Spinal cord (tissue), 9 donors: ENCODE measurements at regions not wholly inside any gene's neighbourhood (a gene's known extent, or its start where the extent isn't known, plus 50 kb on each side); places are given as distances from the start of the nearest gene placed in this dataset.

ENCODE experiments used
- DNase-seq, 6 donors: peaks; one replicate each; pipeline versions ENCODE4 v3.0.0 to v3.0.0-alpha.2; 2013 to 2015; ENCODE audit warnings: low spot score in 6 of 6, low read depth in 4 of 6
- H3K27ac ChIP-seq: one replicate; pipeline ENCODE4 v1.5.1; 2013; ENCODE audit warnings: low read depth, low read length, control low read depth
- H3K27me3 ChIP-seq: one replicate; pipeline ENCODE4 v1.6.1; 2013; ENCODE audit warnings: low read length; ENCODE audit not compliant: control insufficient read depth, insufficient read depth
- H3K36me3 ChIP-seq: one replicate; pipeline ENCODE4 v1.6.1; 2013; ENCODE audit warnings: low read length; ENCODE audit not compliant: control insufficient read depth, insufficient read depth
- H3K4me1 ChIP-seq: one replicate; pipeline ENCODE4 v1.6.1; 2013; ENCODE audit warnings: low read length; ENCODE audit not compliant: control insufficient read depth, insufficient read depth
- H3K4me3 ChIP-seq: one replicate; pipeline ENCODE4 v1.5.1; 2013; ENCODE audit warnings: low read depth, low read length, control low read depth
- H3K9me3 ChIP-seq: one replicate; pipeline ENCODE4 v1.6.1; 2013; ENCODE audit warnings: low read length; ENCODE audit not compliant: control insufficient read depth, insufficient read depth
- WGBS: methylation state at CpG from one replicate; pipeline ENCODE4 v1.1.5; 2013; ENCODE audit warnings: missing lambda C conversion rate; ENCODE audit not compliant: insufficient coverage; 5-methylcytosine and 5-hydroxymethylcytosine counted together
- donor health status: healthy.

GRCh38 chr4:159002950-159003349 is 99.9 kb upstream of the RAPGEF2 start:
- H3K27me3 ChIP-seq: no peaks in the 10 kb centered on the region
- 17% methylated on average over 1 of the region's 3 CpGs for WGBS
- H3K4me3 ChIP-seq: no peak overlapping the region
- no peaks in the 10 kb centered on the region for H3K4me1 ChIP-seq
- H3K9me3 ChIP-seq: peaks cover 4% of the 10 kb centered on the region
- DNase-seq: peak in 1 of 6 donors; percentile 29
- no peak overlapping the region for H3K27ac ChIP-seq
- no peaks in the 10 kb centered on the region for H3K36me3 ChIP-seq

GRCh38 chr4:159003420-159004253 is 99.2 kb upstream of the RAPGEF2 start:
- DNase-seq: no peak
- 88% methylated on average over 3 of the region's 7 CpGs for WGBS
- H3K27ac ChIP-seq: no peak overlapping the region
- H3K4me1 ChIP-seq: no peaks in the 10 kb centered on the region
- H3K36me3 ChIP-seq: no peaks in the 10 kb centered on the region
- peaks cover 4% of the 10 kb centered on the region for H3K9me3 ChIP-seq
- H3K27me3 ChIP-seq: no peaks in the 10 kb centered on the region
- no peak overlapping the region for H3K4me3 ChIP-seq

GRCh38 chr4:159006202-159006601 is 96.7 kb upstream of the RAPGEF2 start:
- Histone ChIP-seq H3K4me1 (no peaks in the 10 kb centered on the region), H3K27me3 (no peaks in the 10 kb centered on the region), H3K27ac (no peak overlapping the region), H3K4me3 (no peak overlapping the region), H3K9me3 (peaks cover 4% of the 10 kb centered on the region), H3K36me3 (no peaks in the 10 kb centered on the region)
- peak in 1 of 6 donors; percentile 33 for DNase-seq
- WGBS: 70% methylated on average over 2 of the region's 3 CpGs

GRCh38 chr4:159008671-159009070 is 94.2 kb upstream of the RAPGEF2 start:
- DNase-seq: no peak
- Histone ChIP-seq H3K36me3 (no peaks in the 10 kb centered on the region), H3K4me1 (no peaks in the 10 kb centered on the region), H3K27ac (no peak overlapping the region), H3K4me3 (no peak overlapping the region), H3K9me3 (no peaks in the 10 kb centered on the region), H3K27me3 (no peaks in the 10 kb centered on the region)
- WGBS: no CpG with 5 or more reads among the region's 1 CpG

GRCh38 chr4:159009521-159009920 is 93.4 kb upstream of the RAPGEF2 start:
- no peaks in the 10 kb centered on the region for H3K27me3 ChIP-seq
- no peak overlapping the region for H3K27ac ChIP-seq
- DNase-seq: no peak
- no peaks in the 10 kb centered on the region for H3K4me1 ChIP-seq
- H3K9me3 ChIP-seq: no peaks in the 10 kb centered on the region
- 100% methylated on average over 1 of the region's 4 CpGs for WGBS
- no peaks in the 10 kb centered on the region for H3K36me3 ChIP-seq
- H3K4me3 ChIP-seq: no peak overlapping the region

GRCh38 chr4:159010100-159010499 is 92.8 kb upstream of the RAPGEF2 start:
- Histone ChIP-seq H3K4me3 (no peak overlapping the region), H3K36me3 (no peaks in the 10 kb centered on the region), H3K9me3 (no peaks in the 10 kb centered on the region), H3K4me1 (no peaks in the 10 kb centered on the region), H3K27ac (no peak overlapping the region), H3K27me3 (no peaks in the 10 kb centered on the region)
- 52% methylated on average over 2 of the region's 3 CpGs for WGBS
- no peak for DNase-seq

- DNase-seq: peak in 3 of 6 donors; percentile 25 to 80 (median 70)
These were observed 92.2 kb upstream of the RAPGEF2 start for GRCh38 chr4:159010563-159011260.

GRCh38 chr4:159012381-159012780 is 90.5 kb upstream of the RAPGEF2 start:
- H3K4me1 ChIP-seq: peaks cover 5% of the 10 kb centered on the region
- DNase-seq: no peak

More at GRCh38 chr4:159010563-159011260, 92.2 kb upstream of the RAPGEF2 start:
- Histone ChIP-seq H3K4me1 (no peaks in the 10 kb centered on the region), H3K27ac (no peak overlapping the region), H3K27me3 (no peaks in the 10 kb centered on the region), H3K9me3 (no peaks in the 10 kb centered on the region), H3K36me3 (no peaks in the 10 kb centered on the region), H3K4me3 (no peak overlapping the region)
- 33% methylated on average over 5 of the region's 5 CpGs for WGBS

GRCh38 chr4:159013692-159014091 is 89.2 kb upstream of the RAPGEF2 start:
- no peak overlapping the region for H3K27ac ChIP-seq
- no peaks in the 10 kb centered on the region for H3K9me3 ChIP-seq
- no peak for DNase-seq
- H3K36me3 ChIP-seq: no peaks in the 10 kb centered on the region
- no peaks in the 10 kb centered on the region for H3K27me3 ChIP-seq
- no peak overlapping the region for H3K4me3 ChIP-seq
- H3K4me1 ChIP-seq: peaks cover 5% of the 10 kb centered on the region

More at GRCh38 chr4:159012381-159012780, 90.5 kb upstream of the RAPGEF2 start:
- WGBS: no CpG with 5 or more reads among the region's 4 CpGs
- Histone ChIP-seq H3K27ac (no peak overlapping the region), H3K4me3 (no peak overlapping the region), H3K9me3 (no peaks in the 10 kb centered on the region), H3K36me3 (no peaks in the 10 kb centered on the region), H3K27me3 (no peaks in the 10 kb centered on the region)

- H3K27me3 ChIP-seq: no peaks in the 10 kb centered on the region
- no peaks in the 10 kb centered on the region for H3K9me3 ChIP-seq
- H3K36me3 ChIP-seq: no peaks in the 10 kb centered on the region
- WGBS: no CpG with 5 or more reads among the region's 4 CpGs
- H3K4me1 ChIP-seq: peaks cover 5% of the 10 kb centered on the region
- H3K4me3 ChIP-seq: no peak overlapping the region
- no peak overlapping the region for H3K27ac ChIP-seq
- DNase-seq: no peak
These were observed 88.0 kb upstream of the RAPGEF2 start for GRCh38 chr4:159014859-159015258.
